DOHH2 (cell line): ENCODE measurements at regions not wholly inside any gene's neighbourhood (a gene's known extent, or its start where the extent isn't known, plus 50 kb on each side); places are given as distances from the start of the nearest gene placed in this dataset.

ENCODE experiments used
- CTCF ChIP-seq: fragments of 200-600 bp; sonication (generic); IDR thresholded peaks from one replicate; pipeline ENCODE4 v1.5.1; 2014; ENCODE audit warnings: antibody characterized with exemption, mild to moderate bottlenecking, low read depth, low read length; ENCODE audit not compliant: poor library complexity, severe bottlenecking
- EZH2phosphoT487 ChIP-seq: fragments of 200-600 bp; sonication (generic); IDR thresholded peaks from 2 replicates; pipeline ENCODE4 v1.6.1; 2017; ENCODE audit warnings: borderline replicate concordance, mild to moderate bottlenecking, antibody characterized with exemption, low read length, moderate library complexity, mixed read lengths

GRCh38 chrX:9144701-9145241, 110.8 kb upstream of the FAM9B start:
- TF ChIP-seq CTCF (no peak), EZH2phosphoT487 (no peak)
